ENCODE measurements at regions not wholly inside any gene's neighbourhood (a gene's known extent, or its start where the extent isn't known, plus 50 kb on each side); places are given as distances from the start of the nearest gene placed in this dataset.

GRCh38 chr9:108720191-108720642, 135.6 kb downstream of the ACTL7B start:
- no peak for DNase-seq (ENCODE audit: low read depth in 2 of 2)

GRCh38 chr9:108710424-108710823, 145.4 kb downstream of the ACTL7B start:
- DNase-seq (ENCODE audit: low read depth in 2 of 2): no peak

- DNase-seq (ENCODE audit: low read depth in 2 of 2): no peak
These were observed 145.8 kb downstream of the ACTL7B start for GRCh38 chr9:108709997-108710396.

- DNase-seq (ENCODE audit: low read depth in 2 of 2): no peak
These were observed 146.7 kb downstream of the ACTL7B start for GRCh38 chr9:108709126-108709525.

GRCh38 chr9:108708448-108708847, 147.3 kb downstream of the ACTL7B start:
- DNase-seq (ENCODE audit: low read depth in 2 of 2): no peak

- DNase-seq (ENCODE audit: low read depth in 2 of 2): no peak
These were observed 148.7 kb downstream of the ACTL7B start for GRCh38 chr9:108707120-108707519.

- DNase-seq (ENCODE audit: low read depth in 2 of 2): no peak
These were observed 151.5 kb downstream of the ACTL7B start for GRCh38 chr9:108704156-108704852.

GRCh38 chr9:108703429-108703828, 152.4 kb downstream of the ACTL7B start:
- DNase-seq (ENCODE audit: low read depth in 2 of 2): no peak

- no peak for DNase-seq (ENCODE audit: low read depth in 2 of 2)
These were observed 153.1 kb downstream of the ACTL7B start for GRCh38 chr9:108702681-108703080.

- no peak for DNase-seq (ENCODE audit: low read depth in 2 of 2)
These were observed 157.0 kb downstream of the ACTL7B start for GRCh38 chr9:108698801-108699200.

GRCh38 chr9:108698231-108698630, 157.6 kb downstream of the ACTL7B start:
- DNase-seq (ENCODE audit: low read depth in 2 of 2): no peak

GRCh38 chr9:108696156-108696555, 159.6 kb downstream of the ACTL7B start:
- DNase-seq (ENCODE audit: low read depth in 2 of 2): no peak

GRCh38 chr9:108694170-108694569, 161.6 kb downstream of the ACTL7B start:
- DNase-seq (ENCODE audit: low read depth in 2 of 2): no peak

- no peak for DNase-seq (ENCODE audit: low read depth in 2 of 2)
These were observed 164.2 kb downstream of the ACTL7B start for GRCh38 chr9:108691614-108692013.

- no peak for DNase-seq (ENCODE audit: low read depth in 2 of 2)
These were observed 167.1 kb downstream of the ACTL7B start for GRCh38 chr9:108688676-108689075.

- no peak for DNase-seq (ENCODE audit: low read depth in 2 of 2)
These were observed 167.7 kb downstream of the ACTL7B start for GRCh38 chr9:108688051-108688450.

- no peak for DNase-seq (ENCODE audit: low read depth in 2 of 2)
These were observed 168.5 kb downstream of the ACTL7B start for GRCh38 chr9:108687006-108687987.

- no peak for DNase-seq (ENCODE audit: low read depth in 2 of 2)
These were observed 171.3 kb downstream of the ACTL7B start for GRCh38 chr9:108684288-108685025.

GRCh38 chr9:108683245-108683644, 172.5 kb downstream of the ACTL7B start:
- DNase-seq (ENCODE audit: low read depth in 2 of 2): no peak

- DNase-seq (ENCODE audit: low read depth in 2 of 2): no peak
These were observed 173.8 kb downstream of the ACTL7B start for GRCh38 chr9:108681851-108682590.

GRCh38 chr9:108680946-108681345, 174.8 kb downstream of the ACTL7B start:
- no peak for DNase-seq (ENCODE audit: low read depth in 2 of 2)
